ENCODE measurements at regions not wholly inside any gene's neighbourhood (a gene's known extent, or its start where the extent isn't known, plus 50 kb on each side); places are given as distances from the start of the nearest gene placed in this dataset.

DNA sequence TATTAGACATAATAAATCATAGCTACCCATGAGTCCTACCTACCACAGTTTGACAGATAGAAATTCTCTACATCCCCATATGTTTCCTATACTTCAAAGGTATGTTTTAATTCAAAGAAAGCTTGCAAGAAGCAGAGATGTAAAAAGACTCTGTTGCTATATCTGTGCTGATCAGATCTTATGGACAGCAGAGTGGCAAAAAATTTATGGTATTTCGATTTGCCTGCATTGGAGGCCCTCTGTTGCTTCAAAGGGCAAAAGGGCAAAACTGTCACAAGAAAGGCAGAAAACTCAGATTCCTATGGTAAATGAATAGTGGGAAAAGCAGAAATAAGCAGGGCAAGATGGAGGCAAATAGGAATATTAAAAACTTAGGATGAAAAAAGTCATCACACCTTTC lies 447.8 kb upstream of the SPHKAP start:
- TF ChIP-seq POLR2AphosphoS5 (IDR thresholded peaks at IDR 0.05): no peak
- TF ChIP-seq, protein P1, sequence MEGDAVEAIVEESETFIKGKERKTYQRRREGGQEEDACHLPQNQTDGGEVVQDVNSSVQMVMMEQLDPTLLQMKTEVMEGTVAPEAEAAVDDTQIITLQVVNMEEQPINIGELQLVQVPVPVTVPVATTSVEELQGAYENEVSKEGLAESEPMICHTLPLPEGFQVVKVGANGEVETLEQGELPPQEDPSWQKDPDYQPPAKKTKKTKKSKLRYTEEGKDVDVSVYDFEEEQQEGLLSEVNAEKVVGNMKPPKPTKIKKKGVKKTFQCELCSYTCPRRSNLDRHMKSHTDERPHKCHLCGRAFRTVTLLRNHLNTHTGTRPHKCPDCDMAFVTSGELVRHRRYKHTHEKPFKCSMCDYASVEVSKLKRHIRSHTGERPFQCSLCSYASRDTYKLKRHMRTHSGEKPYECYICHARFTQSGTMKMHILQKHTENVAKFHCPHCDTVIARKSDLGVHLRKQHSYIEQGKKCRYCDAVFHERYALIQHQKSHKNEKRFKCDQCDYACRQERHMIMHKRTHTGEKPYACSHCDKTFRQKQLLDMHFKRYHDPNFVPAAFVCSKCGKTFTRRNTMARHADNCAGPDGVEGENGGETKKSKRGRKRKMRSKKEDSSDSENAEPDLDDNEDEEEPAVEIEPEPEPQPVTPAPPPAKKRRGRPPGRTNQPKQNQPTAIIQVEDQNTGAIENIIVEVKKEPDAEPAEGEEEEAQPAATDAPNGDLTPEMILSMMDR (IDR thresholded peaks at IDR 0.05): no peak
- no peak for TF ChIP-seq POLR2A (IDR thresholded peaks at IDR 0.05)
